T-helper 1 cell (primary cell): ENCODE measurements at regions not wholly inside any gene's neighbourhood (a gene's known extent, or its start where the extent isn't known, plus 50 kb on each side); places are given as distances from the start of the nearest gene placed in this dataset.

ENCODE experiments used
- DNase-seq, 5 donors: peaks; one replicate each; pipeline ENCODE4 v3.0.0-alpha.2; 2012 to 2020

DNA sequence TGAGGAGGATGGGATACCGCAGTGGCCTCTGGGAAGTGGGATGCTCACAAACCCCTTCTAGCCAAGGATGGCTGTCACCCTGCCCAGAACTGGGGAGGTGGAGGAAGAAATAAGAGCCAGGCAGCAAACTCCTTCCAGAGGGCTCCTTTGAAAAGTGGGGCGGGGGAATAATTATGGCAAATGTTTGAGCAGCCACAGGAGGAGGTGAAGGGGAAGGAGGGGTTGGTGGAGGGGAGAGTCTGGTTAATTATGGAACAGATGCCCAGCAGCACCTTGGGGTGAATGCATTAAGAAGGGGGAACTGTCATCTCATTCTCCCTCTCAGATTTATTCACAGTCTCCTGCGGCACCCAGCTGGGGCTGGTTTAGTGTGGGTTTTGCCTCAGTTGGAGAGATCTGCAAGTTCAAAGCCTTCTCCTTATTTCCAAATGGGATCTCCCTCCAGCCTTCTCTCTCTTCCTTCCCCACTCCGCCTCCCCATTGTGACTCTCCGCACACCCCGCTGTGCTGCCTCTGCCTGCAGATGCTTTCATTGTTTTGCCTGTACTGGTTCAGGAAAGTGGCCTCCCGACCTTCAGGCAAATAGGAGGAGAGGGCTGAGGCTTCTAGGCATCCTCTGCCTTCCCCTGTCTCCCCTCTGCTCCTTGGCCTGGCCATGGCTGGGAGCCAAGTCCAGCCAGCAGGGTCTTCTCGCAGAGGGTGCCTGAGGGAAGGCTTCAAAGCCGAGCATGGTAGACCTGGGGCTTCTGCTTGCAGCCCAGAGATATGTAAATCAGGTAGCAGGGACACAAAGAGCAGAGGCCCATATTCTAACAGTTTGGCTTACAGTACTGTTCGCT, 457.2 kb upstream of the MEX3C start:
- no peak for DNase-seq

DNA sequence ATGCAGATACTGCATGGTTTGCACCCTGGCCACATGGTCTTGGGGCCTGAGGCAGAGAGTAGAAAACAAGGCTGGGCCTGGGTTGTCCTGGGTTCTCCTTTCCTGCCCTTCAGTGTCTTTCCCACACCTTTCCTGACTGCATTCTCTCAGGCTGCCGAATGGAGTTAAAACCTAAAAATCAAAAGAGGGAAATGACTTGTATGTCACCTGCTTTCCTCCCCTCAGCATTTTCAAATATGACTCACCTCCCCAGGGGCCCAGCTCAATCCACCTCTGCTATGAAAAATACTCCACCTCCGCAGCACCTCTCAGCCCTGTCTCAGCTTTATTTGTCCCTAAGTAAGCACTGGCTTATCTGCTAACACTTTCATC, 457.8 kb upstream of the MEX3C start:
- no peak for DNase-seq

DNA sequence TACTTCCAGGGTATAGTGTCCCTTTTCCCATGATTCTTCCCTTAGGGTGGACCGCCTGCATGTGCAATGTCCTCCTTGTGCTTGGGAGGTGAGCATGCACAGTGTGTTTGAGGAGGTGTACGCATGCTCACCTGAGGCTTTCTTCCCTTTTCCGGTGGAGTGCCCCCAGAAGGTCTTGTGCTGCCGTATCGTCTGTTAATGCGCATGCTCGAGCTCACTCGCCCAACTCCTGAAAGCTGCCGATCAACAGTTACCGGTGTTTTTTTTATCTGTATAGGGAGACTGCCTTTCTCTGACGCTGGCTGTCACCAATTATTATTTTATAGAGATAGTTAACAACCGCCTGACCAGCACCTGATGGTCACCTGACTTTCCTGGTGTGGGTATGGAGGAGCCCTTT, 458.8 kb upstream of the MEX3C start:
- DNase-seq, result no peak

DNA sequence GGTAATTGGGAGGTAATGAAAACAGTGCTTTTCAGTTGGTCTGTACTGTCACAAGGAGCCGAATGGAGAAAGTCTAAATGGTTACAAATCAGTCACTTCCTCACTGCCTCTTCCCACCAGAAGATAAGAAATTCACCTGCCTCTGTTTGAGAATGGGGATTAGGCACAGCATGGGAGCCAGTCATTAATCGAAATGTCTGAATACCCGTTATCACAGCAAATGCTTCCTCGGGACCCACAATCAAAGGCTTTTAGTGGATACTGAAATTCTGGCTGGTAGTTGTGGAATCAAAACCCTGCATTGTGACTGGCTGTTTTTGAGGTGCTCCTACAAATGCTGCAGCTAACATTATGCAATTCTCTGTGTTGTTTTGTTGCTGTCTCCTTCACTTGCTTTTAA, 461.0 kb upstream of the MEX3C start:
- DNase-seq, result no peak

DNA sequence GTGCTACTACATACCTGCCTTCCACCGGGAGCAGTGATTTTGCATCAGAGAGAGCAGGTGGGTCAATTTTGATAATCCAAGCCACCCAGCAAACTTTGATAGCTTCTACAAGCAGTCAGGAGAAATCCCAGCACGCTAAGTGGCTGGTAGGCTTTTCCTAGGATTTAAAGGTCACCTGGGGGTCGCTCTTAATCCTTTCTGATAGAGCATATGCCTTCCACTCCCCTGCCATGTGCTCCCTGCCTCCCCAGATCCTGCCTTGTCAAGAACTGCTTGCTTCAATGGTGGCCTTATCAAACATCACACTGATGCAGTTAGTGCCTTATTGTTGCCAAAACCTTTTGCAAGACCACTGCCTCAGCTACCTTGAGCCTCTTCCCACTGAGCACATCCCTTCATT, 462.3 kb upstream of the MEX3C start:
- DNase-seq, result no peak

DNA sequence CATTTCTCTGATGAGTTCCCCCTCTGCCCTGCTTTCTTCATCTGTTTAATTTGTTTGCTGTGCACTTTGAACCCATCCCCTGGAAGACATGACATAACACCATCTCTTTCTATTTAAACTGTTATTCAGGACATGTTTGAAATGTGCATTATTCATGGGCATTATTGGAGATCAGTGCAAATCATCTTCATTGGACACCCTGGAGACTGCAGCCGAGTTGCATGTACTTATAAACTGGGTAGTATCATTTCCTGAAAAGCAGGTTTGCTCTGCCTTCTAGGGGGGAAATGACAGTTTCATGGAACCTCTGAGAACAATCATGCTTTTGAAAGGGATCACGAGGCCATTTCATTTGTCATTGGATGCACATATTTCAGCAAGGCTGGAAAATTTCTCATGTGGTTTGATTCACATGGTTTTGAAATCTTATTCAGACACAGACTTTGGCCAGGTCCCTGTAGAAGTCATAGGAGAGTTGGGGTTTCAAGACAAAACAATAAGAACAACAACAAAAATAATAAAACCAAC, 462.8 kb upstream of the MEX3C start:
- no peak for DNase-seq

DNA sequence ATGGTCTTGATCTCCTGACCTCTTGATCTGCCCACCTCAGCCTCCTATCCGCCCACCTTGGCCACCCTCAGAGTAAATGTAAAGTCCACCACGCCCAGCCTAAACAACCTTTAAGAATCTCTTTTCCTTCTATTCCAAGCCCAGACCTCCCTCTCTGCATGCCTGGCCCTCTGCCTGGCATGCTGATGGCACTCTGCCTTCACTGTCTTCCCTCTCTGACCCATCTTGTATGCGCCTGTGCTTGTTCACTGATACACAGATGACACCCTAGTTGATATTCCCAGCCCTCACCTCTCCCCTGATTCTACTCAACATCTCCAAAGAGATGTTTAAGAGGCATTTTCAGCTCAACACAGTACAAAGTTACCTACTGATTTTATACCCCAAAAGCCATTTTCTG, 466.8 kb upstream of the MEX3C start:
- no peak for DNase-seq

DNA sequence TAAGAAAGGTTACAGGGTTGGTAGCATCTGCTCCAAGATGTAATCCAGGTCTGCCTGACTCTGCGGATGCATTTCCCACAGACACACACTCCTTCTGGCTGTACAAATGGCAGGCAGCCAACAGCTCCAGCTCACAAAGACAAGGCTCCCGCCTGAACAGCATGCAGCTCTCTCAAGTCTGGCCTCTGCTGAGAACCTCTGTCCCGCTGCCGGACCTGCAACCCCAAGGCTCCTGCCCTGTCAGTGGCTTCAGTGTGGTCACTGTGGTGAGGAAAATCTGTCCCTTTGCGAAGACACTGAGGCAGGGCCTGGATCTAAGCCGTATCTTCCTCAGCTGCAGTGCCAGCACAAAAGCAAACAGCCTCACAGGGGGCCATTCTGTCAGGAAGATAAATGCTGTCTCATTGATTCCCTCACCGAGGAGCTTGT, 469.3 kb upstream of the MEX3C start:
- DNase-seq, result no peak

DNA sequence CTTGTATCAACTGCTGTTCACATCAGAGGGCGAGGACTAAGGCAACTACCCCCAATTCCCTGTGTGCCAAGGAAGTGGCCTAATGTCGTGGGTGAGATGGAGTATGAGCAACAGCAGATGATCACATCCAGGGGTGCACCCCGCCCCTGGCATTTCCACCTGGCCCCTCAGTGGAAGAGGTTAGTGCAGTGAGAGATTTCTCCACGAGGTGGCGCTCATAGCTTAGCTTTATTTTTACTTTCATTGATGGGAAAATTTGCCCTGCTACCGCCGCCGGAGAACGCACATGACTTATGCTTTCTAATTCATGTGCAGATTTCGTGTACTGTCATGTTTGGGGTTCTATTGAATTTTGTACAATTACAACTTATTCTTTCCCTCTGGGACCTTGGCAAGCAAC, 470.6 kb upstream of the MEX3C start:
- DNase-seq, result peak in 2 of 5 donors; percentile 12 to 27

DNA sequence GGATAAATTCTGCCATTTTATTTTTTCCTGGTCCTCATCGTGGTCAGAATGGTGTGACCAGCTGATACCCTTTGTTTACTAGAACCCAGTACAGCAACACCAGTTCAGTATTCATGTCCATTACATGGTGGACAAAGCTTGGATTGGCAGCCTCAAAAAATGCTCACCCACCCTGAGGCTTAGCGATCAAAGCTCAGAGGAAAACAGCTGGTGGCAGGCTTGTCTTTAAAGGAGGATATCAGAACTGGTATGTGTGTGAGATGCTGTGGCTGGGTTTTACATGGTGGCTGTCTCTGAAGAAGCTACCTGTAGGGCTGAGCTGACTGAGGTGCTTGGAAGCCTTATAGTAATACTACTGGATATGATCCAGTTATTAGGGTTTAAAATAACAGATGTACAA, 471.1 kb upstream of the MEX3C start:
- DNase-seq, result no peak

DNA sequence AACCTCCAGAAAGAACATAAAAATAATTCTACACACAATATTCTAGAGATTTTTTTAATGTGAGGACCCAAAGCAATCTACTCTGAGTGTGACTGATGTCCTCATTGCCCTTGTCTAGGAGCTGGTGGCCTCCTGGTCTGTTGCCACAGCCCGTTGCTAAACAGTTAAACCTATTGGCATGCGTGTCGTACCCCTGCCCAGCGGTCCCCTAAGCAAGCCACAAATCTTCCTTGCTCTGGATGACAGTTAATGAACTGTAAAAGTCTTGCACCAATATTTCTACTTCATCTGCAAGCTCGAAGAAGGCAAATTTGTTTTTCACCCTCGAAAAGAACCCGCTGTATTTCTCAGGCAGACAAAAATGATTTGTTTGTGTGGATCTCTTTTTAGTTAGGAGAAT, 489.1 kb upstream of the MEX3C start:
- no peak for DNase-seq

DNA sequence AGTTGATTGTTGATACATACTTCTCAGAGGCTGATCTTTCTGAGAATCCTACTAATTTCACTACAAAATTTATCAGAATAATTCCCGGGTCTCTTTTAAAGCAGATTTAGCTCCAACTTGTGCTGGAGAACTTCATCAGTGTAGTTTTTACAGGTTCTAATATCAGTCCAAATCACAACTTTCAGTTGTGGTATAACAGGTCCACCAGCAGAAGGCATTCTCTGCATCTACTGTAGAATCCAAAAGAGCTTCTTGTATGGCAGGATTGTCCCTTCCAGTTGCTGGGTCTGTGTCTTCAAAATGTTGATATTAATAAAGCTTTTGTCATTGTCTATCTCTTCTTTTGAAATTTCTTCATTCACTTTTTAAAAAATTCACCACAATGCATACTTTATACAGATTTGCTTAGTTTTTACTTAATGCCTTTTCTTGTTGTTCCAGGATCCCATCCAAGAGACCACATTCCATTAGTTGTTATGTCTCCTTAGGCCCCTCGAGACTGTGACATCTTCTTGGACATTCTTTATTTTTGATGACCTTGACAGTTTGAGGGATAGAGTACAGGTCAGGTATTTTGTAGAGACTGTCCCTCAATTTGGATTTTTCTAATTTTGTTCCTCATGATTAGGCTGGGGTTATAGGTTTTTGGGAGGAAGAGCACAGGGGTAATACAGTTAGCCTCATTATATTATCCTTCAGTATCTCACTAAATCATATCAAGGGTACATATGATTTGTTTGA, 490.5 kb upstream of the MEX3C start:
- DNase-seq, result no peak

DNA sequence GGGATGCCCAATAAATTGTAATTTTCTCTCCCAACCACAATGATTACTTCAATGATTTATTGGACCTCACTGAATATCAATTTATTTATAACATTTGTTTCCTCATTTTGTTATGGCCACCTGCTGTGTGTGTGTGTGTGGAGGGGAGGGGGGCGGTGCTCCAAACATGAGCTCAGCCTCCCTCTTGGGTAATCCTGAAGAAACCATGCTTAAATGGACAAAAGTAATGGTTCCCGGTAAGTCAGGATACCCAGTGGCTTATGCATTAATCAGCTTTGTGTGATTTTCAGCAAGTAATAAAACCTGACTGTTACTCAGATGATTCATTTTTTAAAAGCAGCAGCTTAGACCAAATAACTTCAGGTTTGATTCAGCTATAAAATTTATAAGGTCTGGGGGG, 495.1 kb upstream of the MEX3C start:
- no peak for DNase-seq

DNA sequence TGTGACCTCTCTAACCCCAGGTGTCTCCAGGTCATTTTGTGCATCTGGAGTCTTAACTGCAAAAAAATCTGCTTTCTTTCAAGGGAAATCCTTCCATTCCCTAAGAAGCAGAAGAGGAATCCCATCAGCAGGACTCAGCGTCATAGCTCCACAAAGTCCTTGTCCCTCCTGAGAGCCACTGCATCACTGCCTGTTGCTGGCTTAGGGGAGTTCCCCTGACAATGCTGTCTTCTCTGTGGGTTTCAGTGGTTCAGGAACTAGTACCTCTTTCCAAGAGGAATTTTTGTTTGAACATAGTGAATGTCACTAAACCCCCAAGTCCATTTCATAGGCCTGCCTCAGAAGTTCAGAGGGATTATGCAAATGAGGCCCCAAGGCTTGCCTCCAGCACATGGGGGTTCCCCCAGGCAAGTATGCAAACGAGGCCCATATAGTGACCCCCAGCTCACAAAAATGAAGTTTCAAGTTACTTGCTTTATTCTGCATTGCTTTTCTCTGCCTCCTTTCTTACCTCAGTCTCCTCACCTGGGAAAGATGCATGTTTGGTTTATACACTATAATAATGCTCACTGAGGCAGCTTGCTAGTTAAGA, 513.9 kb upstream of the MEX3C start:
- no peak for DNase-seq

DNA sequence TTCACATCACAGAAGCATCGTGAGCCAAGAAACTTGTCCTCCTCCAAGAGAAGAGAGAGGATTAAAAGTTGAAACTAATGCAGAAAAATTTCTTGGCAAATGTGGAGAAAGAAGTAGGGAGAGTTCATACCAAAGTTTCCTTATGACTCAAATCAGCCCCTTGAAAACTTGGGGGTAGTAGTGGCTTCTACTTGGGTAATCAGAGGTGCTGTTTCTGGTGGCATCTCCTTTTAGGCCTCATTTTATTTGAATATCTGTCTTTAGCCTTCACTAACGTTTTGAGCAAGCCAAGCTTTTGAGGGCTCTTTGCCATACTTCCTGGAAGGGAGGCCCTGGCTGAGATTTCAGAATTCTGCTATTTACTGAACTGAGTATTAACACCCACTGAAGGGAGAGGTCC, 515.3 kb upstream of the MEX3C start:
- no peak for DNase-seq

DNA sequence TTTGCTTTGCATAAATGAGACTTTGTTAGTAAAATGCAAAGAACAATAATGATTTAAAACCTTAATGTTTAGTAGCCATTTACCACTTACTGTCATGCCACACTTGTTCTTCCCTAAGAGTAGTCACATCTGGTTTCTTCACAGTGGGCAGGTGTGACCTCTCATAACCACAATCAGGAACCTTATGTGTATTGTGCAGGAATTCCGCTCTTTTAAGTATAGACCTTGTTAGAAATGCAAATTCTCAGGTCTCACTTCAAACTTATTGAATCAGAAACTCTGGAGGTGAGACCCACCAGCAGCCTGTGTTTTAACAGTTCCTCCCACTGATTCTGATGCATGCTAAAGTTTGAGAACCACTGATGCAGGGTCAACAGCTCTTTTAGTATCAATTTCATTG, 518.8 kb upstream of the MEX3C start:
- DNase-seq, result no peak

DNA sequence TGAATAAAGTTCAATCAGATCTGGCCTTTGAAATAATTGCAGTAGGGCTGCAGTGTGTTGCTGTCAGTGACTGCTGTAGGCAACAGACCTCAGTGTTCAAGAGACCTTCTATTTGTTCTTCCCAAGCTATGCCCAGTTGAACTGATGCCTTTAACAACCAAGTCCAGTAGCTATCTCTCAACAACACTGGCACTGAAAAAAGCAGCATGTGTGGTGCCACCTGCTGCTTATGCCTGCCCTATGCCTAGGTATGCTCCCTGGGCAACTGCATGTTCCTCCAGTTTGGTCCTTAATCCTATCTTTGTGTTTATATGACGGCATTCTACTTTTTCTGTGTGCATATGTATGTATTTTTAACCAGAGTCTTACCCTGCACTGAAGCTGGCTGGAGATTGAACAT, 523.9 kb upstream of the MEX3C start:
- no peak for DNase-seq

DNA sequence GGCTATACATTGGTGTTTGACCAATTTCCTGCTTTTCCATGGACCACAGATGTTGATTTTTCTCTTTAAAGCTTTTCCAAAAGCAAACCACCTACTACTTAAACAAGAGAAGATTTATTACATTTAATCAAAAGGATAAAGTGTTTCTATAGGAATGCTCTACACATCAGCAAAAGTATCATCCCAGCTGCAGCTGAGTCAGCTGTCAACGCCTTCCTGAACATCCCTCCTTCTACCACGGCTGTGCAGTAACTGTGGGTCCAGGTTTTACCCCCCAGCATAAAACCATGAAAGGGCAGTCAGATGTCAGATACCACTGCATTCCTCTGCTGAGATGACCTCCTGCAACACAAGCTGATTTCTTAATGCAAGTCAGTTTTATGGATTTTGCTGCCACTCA, 524.5 kb upstream of the MEX3C start:
- DNase-seq, result no peak

DNA sequence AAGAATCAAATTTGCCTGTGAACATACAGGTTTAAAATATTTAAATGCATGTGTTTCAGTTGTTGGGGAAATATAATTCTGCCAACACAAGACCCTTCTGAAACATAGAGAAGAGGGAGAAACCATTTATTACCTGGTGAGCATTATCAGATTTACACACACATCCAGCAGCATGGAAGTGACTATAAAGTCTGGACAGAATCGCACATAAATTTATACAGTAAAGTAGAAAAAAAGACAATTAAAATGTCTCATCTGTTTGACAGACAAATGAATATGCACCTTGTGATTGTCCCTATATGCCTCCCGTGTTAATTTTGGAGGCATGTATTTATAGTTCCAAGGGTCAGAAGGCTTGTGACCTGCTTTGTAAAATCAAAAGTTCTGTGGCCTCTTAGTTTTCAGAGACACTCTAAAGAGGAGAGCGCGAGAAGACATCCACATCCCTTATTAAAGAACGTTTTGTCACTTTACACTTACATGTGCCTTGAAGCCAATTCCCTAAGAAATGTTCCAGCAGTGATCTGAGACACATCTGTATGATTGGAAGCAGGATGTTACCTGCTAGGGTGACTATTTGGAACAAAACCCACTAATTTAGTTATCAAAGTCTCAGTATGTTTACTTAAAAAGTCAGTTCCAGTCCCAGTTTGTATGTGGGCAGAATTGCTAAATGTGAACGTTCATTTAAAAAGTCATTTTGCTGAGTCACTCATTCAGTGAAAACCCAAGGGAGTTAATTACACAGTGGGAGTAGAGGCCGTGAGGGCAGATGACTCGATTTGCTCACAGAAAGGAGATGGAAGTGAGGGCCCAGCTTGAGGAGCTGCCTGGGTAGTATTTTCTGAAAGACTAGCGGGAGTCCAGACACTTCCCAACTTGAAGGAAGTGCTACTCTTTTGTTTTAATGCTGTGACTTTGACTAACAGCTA, 527.6 kb upstream of the MEX3C start:
- DNase-seq, result no peak

DNA sequence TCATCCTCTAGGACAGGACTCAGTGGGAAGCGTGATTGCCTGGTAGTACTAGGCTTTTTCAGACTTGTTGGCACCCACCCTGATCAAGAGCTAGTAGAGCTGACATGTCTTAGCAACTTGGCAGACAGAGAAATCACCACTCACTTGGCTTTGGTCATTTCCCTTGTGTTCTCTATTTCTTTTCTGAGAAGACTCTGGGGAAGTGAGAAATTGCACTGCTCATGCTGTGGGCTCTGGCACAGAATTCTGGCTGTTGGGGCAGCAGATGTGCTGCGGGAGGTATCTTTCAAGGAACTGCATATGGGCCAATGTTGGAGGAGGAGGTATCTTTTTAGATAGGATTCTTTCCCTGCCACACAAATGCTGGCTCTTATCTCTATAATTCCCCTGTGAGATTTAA, 529.1 kb upstream of the MEX3C start:
- no peak for DNase-seq

DNA sequence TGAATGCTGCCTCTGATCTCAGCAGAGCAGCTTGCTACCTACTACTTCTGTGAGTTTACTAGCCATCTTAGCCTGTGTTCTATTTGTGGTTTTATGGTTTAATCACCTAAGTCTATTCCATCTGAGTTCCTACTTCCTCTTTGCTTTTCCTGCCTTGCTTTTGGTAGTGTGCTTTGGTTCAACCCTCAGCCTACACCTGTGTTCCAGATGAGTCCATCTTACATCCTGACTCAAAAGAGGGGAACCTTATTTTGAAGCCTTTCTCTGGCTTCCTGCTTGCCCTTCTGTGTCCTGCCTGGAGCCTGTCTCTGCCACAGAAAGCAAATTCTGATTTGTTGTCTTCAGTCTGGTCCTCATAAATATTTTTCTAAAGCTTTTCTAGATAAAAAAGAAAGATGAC, 530.3 kb upstream of the MEX3C start:
- no peak for DNase-seq

DNA sequence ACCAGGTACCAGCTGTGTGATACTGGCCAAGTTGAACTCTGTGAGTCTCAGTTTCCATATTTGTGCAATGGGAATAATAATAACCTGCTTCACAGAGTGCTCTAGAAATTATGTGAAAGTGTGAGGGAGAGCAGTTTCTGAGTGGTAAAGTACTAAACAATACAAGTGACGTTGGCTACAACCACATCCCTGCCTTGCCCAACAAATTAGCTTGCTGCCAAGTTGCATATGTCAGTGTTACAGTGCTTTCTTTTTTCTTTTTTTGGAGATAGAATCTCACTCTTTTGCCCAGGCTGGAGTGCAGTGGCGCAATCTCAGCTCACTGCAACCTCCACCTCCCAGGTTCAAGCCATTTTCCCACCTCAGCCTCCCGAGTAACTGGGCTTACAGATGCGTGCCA, 533.6 kb upstream of the MEX3C start:
- no peak for DNase-seq

DNA sequence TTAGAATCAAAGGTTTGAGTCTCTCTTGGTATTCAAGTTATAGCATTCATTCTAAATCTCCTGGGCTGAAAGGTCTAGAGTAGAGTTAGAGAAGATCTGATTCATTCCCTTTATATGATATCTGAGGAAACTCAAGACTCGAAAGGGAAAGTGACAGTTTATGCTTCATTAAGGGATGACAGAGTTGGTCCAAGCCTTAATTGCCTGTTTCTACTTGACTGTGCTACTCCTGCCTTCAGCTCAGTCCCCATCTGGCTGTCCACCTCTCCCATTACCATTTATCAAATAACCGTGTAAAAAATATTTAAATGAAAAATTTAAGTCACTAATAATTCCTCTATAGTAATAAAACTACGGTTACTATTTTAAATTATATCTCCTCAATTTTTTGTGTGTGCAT, 537.1 kb upstream of the MEX3C start:
- no peak for DNase-seq
